Daoy (cell line): ENCODE measurements at regions not wholly inside any gene's neighbourhood (a gene's known extent, or its start where the extent isn't known, plus 50 kb on each side); places are given as distances from the start of the nearest gene placed in this dataset.

Experiments used
- DNase-seq: peaks from one replicate; pipeline ENCODE4 v3.0.0-alpha.2; 2015; ENCODE audit warnings: low read depth

DNA sequence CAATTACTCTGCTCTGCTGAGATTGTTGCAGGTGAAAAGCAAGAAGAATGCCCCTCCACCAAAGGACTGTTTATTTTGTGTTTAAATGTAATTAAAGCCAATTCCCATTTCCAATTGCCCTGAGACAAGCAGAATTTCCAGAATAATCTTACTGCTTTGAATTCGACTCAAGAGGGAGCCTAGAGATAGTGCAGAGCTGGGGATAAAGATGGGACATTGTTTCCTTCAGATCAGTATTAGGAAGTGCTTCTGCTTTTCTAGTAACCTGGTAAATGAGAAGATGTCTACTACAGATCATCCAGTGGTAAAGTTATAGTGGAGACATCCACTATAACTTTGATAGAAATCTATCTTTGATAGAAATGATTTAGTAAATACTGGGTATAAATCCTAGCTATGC is 326.9 kb downstream of the UBE3D start:
- DNase-seq: no peak

DNA sequence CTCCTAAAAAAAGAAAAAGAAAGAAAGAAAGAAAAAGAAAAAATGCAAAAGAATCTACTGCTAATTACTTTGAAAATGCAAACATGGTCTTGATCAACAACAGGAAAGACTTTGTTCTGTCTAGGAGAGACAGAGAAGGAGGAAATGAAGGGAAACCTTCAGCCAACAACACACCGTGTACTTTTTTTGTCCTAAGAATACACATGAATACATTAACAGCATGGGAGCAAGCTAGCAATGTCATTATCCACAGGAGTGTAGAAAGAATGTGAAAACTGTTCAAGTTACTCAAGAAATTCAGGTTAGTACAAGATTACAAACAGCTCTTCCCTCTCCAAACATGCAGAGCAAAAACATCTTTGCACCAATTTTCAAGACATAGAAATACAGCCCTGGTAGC is 326.3 kb downstream of the UBE3D start:
- DNase-seq: no peak

DNA sequence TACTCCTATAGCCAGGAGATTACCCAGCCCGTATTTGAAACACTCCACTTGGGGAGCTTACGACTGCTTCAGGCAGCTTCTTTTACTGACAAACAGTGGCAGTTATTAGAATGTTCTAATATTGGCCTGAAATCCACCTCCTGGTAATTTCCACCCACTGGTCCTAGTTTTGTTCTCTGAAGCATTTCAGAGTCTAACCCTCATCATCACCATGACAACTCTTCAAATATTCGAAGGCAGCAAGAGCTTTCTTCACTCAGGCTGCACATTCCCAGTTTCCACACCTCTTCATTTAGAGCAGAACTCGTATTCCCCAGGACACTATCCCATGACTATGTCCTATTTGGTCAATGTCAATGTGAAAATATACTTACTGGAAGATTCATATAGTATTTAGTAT is 325.6 kb downstream of the UBE3D start:
- DNase-seq: no peak

DNA sequence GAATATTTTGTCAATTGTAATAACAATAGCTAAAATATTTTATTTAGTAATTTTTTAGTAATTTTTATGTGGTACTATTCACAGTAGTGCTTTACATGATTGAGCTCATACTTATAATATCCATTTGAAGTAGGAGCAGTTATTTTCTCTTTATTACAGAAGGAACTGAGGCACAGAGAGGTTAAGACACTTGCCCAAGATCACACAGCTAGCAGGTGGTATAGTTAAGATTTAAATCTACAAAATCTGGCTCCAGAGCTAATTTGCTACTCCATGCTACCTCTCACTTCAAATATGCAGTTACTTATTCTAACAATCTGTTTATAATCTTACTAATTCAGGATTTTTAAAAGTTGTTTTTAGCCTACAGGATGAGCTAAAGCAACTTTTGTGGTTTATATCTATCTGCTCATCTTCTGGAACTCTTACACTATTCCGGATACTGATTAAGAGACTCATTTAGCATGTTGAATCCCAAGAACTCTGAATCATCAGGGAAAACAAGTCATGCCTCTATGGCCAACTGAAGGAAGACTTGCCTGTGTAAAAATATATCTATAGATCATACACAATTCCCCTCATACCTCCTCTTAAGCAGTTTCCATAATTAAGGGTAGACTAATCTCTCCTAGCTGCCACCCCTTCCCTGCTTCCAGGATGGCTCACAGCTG is 324.2 kb downstream of the UBE3D start:
- no peak for DNase-seq

DNA sequence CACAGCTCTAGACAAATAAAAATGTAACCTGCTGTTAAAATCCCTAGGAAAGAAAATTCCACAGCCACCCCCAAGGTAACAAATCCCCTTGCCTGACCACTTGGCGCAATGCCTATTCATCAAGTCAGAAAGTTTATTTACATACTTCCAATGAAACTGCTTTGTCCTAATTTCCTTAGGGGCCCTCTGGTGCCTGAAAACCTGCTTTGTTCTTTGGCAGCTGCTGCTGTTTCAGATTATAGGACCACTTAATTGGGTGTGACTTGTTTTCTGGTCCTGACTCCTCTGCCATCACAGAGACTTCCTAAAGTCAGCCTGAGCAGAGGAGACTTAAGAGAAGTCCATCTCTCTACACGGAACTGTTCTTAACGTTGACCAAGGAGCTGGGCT is 323.6 kb downstream of the UBE3D start:
- DNase-seq: no peak

DNA sequence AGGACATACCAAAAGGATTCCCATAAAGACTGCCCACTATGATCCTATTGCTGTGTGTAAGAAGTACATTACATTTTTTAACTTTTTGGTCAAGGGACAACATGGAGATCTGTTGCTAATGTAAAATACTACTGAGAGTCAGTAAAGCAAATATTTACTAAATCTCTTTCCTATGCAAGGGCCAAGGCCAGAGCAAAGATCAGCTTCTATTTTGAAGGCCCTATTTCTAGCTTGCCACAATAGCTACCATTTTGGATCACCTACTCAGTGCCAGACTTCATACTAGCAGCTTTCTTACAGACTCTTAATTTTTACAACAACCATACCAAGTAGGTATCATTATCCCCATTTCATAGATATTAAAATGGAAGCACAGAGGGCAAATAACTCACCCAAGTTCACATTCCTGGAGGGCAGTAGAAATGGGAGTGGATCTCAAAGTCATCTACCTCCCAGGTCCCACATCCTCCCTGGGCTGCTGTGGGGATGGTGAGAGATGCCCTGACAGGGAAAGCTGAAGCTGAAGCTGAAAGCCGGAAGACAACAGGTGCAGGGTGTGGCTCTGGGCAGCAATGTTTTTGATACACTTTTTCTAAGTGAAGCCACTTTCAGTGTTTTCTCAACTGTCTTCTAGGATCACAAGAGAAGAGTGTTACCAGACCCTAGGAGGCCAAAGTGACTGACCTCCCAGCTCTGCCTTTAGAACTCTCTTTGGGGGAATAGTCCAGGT is 321.2 kb downstream of the UBE3D start:
- DNase-seq: no peak

DNA sequence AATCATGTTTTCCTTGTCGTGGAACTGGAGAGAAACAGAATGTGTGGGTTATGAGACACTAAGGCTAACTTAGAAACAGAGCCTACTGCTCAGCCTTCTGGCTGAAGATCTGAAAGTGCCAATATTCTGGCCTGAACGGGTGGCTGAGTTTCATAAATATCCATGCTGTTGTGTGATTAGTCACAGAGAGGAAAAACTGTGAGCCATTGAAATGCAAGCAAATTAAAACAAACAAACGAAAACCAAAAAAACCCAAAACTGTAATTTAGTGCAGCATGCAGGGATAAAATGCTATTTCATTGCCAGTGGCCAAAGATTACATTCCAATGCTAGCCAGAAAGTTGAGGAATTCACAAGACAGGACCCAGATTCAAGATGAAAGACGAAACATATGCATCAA is 315.1 kb downstream of the UBE3D start:
- DNase-seq: peak; percentile 15

DNA sequence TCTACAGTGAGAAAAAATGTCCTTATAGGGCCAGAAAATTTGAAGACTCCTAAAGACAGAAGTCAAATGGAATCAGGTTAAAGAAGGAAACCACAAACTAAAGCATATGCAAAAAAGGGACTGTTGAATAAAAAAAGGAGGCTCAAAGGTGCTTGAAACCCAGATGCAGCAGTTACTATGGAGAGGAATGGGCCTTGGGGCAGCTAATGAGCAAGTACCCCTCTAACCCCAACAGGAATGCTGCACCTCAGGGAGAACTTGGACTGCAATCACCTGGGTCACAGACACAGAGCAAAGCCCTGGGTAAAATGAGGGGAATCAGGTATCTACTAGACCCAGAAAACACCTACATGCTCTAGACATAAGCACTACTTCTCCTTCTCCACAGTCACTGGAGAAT is 313.9 kb downstream of the UBE3D start:
- DNase-seq: no peak

DNA sequence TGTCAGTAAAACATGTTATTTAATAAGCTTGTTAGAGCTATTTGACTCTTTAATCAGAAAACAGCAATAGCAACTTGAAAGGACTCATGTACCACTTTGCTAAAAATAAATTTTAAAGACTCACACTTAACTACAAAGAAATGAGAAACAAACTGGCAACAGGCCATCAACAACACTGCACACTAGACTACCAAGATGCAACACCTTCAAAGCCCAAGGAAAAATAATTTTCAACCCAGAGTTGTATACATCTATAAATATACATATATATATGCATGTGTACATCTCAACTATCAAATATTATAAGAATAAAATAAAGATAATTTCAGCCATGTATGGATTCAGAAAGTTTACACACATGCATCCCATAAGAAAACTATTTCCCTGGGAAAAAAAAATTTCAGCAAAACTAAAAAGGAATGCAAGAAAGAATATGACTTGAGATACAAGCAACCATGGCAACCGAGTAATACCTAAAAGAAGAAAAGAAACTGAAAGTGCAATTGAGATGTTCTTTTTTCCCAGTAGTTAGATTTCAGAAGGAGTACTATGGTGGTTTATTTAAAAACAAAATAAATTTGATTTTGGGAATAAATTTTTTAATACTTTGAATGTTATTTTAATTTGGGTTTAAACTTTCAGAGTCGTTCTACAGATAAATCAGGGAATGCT is 303.8 kb downstream of the UBE3D start:
- no peak for DNase-seq

DNA sequence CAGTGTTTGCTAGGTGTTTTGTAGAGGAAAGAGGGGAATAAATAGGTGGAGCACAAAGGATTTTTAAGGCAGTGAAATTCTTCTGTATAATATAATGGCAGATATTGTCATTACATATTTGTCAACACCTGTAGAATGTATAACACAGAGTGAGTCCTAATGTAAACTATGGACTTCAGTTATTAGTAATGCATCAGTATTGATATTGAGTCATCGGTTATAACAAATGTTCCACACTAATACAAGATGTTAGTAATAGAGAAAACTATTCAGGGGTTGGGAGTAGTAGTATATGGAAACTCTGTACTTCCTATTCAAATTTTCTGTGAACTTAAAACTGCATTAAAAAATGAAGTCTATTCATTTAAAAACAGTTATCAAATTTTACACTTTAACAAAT is 299.2 kb downstream of the UBE3D start:
- DNase-seq: no peak

DNA sequence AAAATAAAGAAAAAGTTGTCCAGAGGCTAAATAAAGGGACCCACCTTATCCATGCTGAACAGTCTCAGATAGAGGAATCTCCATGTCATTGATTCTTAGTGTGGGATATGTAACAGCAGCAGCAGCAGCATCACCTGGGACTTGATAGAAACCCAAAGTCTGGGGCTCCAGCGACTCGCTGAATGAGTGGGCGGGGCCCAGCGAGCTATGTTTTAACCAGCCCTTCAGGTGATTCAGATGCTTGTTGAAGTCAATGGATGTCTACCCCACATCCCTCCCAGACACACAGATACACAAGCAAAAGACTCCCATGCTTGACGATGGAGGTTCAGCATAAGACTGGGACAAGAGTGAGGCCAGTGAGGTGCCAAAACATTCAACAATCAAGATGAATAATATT is 298.6 kb downstream of the UBE3D start:
- no peak for DNase-seq

DNA sequence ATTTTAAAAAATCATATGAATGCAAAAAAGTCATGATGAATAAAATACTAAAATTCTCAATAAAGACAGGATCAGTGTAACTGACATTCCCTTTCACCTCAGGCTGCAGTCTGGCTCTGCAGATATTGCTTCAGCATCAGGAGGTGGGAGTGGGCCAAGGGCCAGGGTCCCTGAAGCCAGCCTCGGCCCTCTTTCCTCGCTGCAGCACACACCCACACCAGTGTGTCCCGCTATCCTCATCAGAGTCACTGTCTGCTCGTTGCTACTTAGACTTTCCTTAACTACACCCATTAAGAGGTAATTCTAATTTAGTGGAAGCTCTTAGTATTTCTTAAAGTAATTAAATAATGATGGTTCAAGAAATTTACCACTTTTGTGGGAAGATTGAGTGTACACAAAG is 298.2 kb downstream of the UBE3D start:
- DNase-seq: no peak

DNA sequence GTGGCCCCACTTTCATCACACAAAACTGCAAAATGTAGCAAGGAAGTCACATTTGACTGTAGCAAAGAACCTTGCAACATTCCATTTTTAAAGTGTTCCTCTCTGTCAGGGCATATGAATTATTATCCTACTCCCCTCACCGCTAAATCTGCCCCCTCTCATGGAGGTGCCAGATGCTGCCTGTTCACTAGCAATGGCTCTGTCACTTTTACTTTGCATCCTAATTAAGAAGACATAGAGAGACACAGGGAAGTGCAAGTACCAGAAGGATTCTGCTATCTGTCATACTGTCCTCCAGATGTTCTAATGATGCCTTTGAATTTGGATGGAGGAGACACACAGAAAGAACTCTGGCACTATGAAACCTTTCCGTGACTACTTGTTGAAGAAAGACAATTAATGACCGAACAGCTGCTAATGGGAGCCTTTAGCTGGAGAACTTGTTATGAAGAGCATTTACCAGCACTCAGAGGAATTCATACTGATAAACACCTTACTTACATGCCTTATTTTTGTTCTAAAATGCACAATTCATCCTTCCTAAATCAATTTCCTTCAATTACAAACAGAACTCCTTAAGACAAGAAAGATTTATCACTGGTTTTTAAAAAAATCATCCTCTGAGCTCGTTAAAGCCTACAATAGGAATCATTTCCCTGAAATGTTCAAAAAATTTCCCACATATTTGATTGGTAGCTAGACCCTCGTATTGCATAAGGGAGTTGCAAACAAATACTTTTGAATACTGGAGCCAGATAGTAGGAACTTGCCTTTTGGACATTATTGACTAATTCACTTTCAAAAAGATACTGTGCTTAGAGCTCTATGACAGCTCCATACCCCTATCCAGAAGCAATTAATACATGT is 292.6 kb downstream of the UBE3D start:
- no peak for DNase-seq

DNA sequence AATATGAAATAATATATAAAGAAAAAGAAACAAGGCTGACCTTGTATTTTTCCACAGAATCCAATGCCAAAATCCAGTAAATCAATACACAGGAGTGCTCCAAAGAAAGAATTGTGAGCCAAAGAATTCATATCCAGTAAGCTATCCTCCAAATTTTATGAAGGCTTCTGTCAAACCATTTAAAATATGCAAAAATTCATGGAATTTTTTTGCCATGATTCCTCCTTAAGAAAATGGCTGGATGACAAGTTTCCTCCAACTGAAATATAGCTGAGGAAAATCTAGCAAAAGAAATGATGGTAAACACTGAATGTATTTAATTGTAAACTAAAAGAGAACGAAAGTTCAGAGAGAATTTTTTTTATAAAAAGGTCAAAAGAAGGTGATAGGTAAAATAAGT is 290.3 kb downstream of the UBE3D start:
- no peak for DNase-seq

DNA sequence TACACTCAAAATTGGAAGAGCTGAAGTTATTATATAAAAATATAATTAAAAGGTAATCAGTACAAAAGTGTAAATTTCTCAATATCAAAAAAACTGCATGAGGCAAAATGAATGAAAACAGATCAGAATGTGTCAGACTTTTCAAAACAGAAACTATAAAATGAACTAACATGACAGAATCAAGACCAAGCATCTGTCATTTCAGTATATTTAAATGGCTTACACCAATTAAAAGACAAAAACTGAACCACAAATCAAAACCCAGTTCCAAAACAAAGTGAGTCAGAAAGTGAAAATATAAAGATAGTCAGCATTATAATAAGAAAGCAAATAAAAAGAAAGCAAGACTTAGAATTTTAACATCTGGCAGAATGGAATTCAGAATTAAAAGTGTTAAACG is 289.7 kb downstream of the UBE3D start:
- DNase-seq: no peak

DNA sequence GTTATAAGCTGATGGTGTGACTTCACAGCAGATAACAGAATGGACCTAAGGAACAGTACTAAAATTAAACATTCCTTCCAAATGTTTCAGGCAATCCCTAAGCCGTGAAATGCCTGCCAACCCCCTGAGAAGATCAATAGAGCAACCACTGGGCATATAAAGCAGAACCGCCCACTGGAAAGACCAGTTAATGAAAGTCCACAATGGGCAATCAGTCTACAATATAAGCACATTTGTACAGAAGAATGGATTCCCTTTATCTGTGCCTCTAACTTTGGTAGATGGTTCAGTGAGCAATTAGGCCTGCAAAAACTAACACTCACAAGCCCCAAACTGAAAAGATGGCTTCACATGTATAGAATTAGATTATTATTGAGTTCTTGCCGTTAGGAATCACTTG is 286.6 kb downstream of the UBE3D start:
- DNase-seq: no peak

DNA sequence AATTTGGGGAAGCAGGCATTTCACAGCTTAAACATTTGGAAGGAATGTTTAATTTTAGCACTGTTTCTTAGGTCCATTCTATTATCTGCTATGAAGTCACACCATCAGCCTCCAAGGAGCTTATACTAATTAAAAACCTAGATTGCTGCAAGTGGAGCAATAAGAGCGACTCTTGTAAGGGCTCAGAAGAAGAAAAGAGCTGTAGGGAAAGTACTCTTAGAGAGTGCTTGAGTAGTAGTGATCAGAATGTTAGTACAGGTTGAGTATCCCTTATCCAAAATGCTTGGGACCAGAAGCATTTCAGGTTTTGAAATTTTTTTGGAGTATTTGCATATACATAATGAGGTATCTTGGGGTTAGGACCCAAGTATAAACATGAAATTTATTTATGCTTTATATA is 285.3 kb downstream of the UBE3D start:
- DNase-seq: no peak

DNA sequence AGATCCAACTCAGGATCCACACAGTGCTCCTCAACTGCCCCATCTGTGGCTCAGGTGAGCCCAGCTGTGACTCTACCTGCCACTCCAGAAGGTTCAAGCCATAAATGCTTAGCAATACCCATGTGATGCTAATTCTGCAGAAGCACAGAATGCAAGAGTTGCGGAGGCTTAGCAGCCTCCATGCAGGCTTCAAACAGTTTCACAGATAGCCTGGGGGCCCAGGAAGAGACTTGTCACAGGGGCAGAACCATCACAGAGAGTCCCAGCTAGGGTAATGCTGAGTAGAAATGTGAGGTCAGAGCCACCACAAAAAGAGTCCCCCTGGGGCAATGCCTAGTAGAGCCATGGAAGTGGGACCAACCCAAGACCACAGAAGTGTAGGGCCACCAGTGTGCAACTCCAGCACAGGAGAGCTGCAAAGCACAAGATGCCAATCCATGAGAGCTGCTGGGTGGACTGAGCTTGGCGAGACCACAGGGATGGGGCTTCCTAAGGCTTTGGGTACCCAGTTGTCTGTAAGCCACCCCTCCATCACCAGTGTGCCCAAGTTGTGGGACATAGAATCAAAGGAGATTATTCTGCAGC is 283.9 kb downstream of the UBE3D start:
- DNase-seq: no peak

DNA sequence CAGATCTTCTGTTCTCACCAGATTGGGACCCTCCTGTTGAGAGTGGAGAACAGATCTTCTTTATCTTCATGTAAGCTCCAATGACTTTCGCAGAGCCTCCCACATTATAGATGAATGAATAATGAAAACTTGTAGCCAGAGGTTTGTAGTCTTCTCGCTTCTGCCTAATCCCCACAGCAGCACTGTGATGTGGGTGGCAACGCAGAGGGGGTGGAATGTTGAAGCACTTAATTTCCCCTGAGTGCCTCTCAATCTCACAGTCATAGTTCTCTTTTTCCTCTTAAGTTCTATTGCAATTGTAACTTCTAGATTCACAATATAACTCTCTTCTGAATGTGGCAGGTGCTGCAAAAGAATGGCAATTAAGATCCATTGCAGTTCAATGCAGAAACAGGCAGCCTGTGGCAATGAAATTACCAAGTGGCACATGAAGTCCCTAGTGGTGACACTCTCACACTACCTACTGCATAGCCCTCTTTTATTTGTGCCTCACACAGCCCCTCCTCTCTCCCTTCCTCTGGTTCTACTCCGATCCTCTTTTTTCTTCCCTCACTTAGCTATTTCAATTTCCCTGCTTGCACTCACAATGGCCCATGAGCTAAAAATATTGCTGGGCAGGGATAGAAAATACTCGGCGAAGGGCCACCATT is 281.9 kb downstream of the UBE3D start:
- peak; percentile 10 for DNase-seq

DNA sequence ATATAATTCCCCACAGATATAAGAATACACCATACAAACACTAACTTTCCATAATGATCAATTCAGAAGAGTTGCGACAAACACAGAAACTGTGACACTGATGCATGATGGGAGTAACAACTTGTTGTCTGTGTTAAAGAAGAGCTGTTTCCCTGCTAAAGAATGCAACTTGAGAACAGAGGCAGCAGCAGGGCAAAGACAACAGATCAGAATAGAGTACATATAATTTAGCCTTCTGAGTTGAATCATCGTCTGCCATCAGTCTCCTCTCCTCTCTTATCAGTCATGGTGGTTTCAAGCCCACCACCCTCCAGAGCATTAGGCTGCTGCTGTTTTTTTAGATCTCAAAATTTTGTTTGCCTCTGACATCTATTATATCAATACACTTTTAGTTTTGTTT is 280.4 kb downstream of the UBE3D start:
- DNase-seq: no peak

DNA sequence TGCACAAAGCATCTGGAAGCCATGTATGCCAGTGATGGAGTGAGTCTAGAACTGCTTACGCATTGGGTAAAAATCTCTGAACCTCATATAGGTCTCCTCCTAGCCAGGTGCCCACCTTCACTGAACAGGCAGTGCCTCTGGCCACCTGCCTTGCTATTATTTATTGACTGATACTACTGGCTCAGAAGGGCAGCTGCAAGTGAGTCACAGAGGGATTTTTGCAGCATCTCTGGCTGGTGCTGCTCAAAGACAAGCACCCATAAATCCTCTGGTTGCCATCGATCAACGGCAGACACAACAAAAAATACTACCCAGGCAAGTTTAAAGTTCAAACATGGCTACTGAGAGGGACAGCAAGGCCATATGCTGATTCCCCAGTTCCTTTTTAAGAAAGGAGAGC is 279.4 kb downstream of the UBE3D start:
- DNase-seq: no peak
